ENCODE measurements at regions not wholly inside any gene's neighbourhood (a gene's known extent, or its start where the extent isn't known, plus 50 kb on each side); places are given as distances from the start of the nearest gene placed in this dataset.

DNA sequence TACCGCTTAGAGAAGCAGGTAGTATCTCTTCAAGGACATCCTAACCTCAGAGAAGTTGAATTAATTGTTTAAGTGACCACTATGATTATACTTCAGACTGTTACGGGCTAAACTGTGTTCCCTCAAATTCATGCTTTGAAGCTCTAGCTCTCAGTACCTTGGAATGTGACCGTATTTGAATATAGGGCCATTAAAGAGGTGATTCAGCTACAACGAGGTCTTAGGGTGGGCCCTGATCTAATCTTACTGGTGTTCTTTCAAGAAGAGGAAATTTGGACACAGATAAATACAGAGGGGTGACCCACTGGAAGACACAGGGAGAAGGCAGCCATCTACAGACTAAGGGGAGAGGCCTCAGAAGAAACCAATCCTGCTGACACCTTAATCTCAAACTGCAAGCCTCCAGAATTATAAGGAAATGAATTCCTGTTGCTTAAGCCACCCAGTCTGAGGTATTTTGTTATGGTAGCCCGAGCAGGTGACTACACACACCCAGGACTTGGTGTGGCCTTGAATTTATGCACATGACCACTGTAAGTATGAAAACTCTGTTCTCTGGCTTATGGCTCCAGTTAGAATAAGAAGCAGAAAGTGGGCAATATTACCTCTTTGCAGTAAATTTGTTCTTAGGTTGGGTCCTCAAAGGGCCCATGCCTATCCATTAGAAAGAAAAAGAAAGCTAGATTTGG lies 249.1 kb downstream of the DHX35 start:
- DNase-seq (ENCODE audit: low spot score): no peak
- intact Hi-C loops (cut with DNase I): no loop called here

DNA sequence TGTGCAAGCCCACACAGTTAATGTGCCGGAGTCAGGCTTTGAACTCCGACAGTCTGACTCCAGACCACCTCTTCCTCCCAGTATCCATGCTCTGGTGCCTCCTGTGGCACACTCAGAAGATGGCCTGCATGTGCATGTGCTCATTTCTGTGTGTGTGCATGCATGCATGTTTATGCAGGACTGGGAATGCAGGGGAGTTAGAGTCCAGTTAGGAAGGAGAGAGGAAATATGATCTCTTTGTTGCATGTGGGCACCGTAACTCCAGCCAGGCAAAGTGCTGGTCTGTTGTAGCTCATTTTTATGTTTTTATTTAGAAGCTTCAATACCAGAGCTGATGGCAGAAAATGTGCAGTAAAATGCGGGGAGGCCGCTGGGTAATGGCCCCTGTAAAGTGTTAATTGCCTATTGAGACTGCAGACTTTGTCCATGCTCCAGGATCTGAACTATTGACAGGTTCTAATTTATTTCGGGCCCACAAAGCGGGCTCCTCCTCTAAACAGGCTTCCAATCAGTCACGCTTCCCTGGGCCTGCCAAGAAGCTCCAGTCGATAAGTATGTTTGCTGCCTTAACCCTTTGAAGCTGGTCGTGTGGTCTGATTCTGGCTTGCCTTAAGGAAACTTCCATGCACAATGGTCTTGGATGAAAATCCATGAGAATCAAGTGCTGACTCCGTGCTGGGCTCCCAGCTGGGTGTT lies 248.3 kb downstream of the DHX35 start:
- intact Hi-C loops (cut with DNase I): no loop called here
- no peak for DNase-seq (ENCODE audit: low spot score)

DNA sequence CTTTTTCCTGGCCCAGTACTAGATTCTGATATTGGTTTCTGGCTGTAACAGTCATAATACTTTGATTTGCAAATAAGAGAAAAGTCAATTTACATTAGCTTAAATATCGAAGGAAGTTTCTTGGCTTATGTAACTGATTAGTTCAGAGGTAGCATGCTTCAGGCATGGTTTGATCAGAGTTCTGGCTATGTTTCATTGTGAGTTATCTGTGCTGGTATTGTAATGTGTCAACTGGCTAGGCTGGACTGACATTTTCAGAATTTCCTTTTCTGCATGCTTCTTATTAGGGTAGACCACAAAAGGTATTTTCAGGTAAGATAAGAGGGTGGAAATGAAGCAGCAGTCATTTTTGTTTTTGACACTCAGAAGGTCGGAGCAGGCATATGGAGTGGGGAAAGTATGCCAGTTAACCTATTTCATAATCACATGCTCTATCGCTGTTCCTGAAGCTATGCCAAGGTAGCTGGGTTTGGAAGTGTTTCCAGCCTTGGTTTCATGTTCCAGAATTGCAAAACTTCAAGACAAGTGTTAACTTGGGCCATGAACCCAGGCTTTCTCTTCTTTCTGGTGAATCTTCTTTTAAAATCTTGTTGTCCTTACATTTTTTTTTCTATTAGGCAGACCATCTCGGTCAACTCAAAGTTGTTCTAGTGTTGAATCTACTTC lies 244.9 kb downstream of the DHX35 start:
- DNase-seq (ENCODE audit: low spot score): no peak

DNA sequence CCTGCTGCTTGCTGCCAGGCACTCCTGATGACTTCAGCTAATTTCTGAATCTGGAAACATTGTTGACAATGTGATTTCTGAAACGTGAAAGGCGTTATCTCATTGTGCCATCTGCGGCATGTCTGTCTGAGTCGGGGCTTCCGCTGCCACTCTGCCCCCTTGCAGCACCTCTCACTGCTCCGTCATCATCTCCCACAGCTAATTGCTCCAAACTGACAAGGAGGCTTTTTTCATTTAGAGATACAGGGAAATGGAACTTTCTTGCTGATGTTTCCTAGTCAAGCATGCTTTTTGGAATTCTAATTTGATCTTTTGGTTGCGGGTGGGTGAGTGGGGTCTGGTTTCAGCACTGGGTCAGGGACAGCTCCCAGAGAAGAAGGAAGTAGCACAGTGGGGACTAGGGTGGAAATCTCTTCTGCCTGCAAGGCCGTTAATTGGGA lies 233.5 kb downstream of the DHX35 start:
- DNase-seq (ENCODE audit: low spot score): no peak
- intact Hi-C loops (cut with DNase I): no loop called here

More for the DNA sequence above, 244.9 kb downstream of the DHX35 start:
- intact Hi-C loops (cut with DNase I): no loop called here

DNA sequence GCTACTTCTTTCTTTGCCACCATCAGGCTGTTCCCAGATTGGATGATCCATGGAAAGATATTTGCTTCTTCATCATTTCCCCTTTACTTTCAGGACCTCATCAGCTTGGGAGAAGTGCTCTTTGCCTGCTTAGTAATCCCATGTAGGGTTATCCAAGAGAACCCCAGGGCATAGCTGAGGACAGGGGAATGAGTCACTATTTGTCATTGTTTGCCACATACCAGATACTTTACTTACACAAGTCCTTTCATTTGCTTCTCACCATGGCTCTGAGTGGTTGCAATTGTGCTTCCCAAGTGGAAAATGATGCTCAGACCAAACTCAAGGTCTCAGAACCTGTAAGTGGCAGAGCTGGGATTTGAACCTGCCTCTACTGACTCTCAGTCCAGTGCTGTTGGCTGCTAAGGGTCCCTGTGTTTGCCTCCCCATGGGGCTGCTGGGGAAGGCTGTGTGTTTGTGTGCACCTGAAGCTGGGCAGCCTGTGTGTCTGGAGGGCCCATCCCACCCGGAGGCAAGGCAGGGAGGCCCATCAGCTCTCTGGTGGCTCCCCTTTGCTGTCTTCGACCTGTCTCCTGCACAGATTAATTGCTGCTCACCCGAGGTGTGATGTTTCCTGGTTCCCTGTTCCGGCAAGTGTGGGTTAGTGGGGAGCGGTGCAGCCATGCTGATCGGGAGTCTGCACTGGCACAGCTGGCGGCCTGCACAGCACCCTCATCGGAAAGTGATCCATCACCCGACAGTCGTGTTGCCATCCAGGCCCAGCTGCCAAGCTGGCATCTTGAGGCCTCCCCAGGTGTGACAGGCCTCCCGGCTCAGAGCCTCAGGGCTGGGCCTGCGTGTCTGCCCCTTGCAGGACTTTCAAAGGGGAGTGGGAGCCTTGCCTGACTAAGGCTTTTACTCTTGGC lies 228.8 kb downstream of the DHX35 start:
- intact Hi-C loops (cut with DNase I): no loop called here
- no peak for DNase-seq (ENCODE audit: low spot score)

DNA sequence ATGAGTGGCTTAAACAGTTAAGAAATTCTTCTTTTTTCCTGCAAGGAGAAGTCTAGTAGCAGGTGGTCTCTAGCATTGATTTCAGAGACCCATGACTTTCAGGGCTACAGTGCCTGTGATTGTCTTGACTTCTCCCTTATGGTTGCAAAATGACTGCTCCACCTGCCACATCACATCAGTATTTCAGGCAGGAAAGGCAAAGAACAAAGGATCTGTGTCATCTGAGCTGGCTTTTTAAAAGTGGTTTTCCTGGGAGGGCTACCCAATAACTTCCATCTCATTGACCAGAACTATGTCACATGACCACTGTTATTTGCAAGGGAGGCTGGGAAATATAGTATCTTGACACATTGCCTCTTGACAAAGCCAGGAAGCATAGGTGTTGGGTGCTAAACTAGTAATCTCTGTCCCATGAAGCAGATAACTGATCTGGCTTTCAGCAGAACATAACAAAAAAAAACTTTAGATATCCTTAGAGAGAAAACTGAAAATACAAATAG lies 226.2 kb downstream of the DHX35 start:
- intact Hi-C loops (cut with DNase I): no loop called here
- DNase-seq (ENCODE audit: low spot score): no peak

DNA sequence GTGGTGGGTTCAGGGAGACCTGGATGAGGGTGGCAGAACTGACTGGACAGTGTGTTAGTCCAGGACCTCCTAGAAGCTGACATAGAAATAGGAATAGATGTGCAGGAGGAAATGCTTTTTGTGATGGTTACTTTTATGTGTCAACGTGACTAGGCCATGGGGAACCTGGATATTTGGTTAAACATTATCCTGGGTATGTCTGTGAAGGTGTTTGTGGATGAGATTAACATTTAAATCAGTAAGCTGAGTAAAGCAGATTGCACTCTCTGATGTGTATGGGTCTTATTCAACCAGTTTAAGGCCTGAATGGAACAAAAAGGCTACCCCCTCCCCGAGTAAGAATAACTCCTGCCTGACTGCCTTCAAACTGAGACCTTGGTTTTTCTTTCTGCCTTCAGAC lies 219.3 kb downstream of the DHX35 start:
- DNase-seq (ENCODE audit: low spot score): no peak
- intact Hi-C loops (cut with DNase I): no loop called here

DNA sequence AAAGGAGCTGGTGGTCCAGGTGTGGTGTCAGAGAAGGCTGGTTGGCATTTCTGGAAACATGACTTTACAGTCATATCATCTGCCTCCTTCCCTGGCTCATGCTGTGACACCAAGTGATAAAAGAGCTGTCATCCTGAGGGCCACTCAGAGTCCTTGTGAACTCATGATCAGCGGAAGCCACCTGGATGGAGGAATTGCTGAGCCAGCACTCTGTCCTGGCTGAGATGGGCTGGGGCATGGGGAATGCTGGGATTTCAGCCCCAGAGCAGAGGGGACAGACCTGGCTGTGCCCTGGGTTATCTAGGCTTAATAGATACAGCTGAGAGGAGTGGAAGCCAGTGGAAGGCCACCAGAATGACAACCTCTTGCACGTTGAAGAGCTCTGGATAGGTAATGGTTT lies 214.3 kb downstream of the DHX35 start:
- DNase-seq (ENCODE audit: low spot score): no peak
- intact Hi-C loops (cut with DNase I): no loop called here

DNA sequence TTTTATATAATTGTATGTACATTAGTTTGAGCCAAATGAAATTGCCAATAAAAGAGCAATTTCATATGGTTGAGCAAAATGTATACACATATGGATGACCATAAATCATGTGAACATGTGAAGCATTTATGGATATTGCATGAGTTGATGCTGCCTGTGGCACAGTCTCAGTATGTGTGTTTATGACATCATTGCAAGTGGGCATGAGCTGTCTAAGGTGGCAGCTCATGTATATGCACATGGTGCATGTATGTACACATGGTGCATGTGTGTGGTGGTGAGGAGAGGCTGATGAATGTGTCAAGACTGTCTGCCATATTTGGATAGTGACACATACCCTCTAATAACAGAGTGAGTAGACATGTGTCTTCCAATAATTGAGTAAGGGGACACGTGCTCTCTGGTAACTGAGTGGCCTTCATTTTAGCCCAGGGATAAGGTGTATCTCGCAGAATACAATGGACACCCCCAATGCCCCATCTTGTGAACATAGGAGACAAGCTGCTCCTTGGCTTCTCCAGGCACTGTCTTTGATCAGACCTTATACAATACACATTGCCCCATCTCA lies 208.8 kb downstream of the DHX35 start:
- intact Hi-C loops (cut with DNase I): no loop called here
- DNase-seq (ENCODE audit: low spot score): no peak

DNA sequence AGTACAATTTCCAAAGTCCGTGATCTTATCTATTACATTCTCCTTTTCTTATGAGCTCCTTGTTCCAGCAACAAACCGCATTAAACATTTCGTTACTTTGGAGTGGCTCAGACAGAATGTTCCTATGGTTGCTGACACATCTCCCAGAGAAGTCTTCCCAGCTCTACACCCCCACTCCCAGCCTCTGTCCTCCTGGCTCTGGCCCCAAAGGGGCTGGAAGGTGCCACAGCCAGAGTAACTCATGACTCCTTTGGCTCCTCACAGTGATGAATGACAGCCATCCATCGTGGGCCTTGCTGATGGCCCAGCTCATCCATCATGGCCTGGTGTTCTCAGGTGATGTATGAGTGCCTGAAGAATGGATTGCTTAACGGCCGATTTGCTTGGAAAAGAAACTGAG lies 203.0 kb downstream of the DHX35 start:
- DNase-seq (ENCODE audit: low spot score): no peak
- intact Hi-C loops (cut with DNase I): no loop called here

DNA sequence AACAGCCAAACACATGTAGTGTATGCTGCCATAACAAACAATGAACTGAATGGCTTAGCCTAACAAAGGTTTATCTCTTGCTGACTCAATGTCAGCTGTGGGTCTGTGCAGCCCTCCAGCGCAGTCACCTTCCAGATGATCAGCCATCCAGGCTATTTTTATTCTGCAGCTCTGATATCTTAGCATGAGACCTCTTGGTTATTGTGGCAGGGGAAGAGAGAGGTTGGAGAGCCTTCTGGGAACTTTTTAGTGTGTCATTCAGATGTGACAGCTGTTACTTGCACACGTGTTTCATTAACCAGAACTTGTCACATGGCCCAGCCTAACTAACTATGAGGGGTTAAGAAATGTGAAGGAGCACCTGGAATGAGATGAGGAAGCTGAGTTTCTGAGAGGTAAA lies 202.5 kb downstream of the DHX35 start:
- intact Hi-C loops (cut with DNase I): no loop called here
- no peak for DNase-seq (ENCODE audit: low spot score)

DNA sequence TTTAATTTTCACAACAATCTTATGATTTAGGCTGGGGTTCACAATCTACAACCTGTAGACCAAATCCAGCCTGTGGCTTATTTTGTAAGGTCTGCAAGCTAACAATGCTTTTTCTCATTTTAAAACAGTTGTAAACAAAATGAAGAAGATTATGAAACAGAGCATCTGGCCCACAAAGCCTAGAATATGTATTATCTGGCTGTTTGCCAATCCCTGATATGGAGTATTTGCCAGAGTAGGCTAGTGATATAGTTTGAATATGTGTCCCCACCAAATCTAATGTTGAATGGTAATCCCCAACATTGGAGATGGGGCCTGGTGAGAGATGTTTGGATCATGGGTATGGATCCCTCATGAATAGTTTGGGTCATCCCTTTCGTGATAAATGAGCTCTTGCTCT lies 201.8 kb downstream of the DHX35 start:
- intact Hi-C loops (cut with DNase I): no loop called here
- DNase-seq (ENCODE audit: low spot score): no peak

DNA sequence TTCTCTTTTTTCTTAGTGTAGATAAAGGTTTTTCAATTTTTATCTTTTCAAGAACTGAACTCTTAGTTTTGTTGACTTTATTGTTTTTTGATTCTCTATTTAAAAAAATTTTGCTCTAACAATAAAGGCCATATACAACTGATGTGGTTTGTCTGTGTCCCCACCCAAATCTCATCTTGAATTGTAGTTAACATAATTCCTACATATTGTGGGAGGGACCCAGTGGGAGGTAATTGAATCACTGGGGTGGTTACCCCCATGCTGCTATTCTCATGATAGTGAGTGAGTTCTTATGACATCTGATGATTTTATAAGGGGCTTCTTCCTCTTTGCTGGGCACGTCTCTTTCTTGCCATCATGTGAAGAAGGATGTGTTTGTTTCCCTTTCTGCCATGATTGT lies 199.8 kb downstream of the DHX35 start:
- intact Hi-C loops (cut with DNase I): no loop called here

DNA sequence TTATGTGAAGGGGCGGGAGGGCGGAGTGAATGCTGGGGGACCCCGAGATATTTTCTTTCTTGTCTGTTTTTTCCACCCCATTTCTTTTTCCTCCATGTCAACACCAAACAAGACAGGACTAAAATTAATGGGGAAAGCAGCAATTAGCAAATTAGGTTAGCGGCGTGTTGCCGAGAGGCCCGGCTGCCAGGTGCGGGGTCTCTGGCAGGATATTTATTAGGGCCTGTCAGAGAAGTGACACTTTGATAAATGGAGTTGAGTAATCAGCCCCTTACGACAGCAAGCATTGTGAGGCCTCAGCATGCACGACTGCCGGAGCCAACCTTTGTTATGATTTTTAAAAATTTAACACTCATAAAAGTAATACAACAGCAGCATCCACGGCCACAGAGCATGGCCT lies 193.8 kb downstream of the DHX35 start:
- DNase-seq (ENCODE audit: low spot score): no peak

More for the DNA sequence above, 199.8 kb downstream of the DHX35 start:
- DNase-seq (ENCODE audit: low spot score): no peak

DNA sequence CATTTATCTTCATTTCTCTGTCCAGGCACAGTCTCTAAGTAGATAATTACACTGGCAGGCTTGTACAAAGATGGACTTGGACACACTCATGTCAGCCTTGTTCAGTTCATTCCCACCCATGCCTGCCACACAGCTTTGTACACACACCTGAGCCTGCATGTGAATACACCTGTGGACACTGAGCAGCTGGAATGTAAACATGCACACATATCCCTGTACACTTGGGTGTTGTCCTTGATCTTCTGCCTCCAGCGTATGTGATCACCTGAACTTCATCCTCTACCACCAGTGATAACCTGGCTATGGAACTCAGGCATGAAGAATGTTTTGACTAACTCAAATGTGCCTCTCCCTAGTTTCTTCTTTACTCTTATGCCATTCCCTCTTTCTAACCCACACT lies 190.6 kb downstream of the DHX35 start:
- DNase-seq (ENCODE audit: low spot score): no peak
- intact Hi-C loops (cut with DNase I): no loop called here

More for the DNA sequence above, 193.8 kb downstream of the DHX35 start:
- intact Hi-C loops (cut with DNase I): no loop called here

DNA sequence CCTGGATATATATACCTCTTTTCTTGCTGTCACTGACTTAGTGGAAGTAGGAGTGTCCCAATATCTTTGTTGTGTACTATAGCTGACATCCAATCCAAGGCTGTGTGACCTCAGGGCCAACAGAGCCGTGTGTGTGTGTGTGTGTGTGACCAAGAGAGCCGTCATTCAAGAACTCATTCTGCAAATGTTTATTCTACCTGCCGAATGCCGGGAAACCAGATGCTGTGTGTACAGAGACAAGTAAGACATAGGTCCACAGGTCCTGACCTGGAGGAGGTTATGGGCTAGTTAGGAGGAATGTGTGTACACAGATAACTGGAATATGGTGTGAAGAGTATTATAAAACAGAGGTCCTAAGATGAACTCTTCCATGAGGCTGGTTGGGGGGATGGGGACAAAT lies 190.0 kb downstream of the DHX35 start:
- intact Hi-C loops (cut with DNase I): no loop called here
- DNase-seq (ENCODE audit: low spot score): no peak

DNA sequence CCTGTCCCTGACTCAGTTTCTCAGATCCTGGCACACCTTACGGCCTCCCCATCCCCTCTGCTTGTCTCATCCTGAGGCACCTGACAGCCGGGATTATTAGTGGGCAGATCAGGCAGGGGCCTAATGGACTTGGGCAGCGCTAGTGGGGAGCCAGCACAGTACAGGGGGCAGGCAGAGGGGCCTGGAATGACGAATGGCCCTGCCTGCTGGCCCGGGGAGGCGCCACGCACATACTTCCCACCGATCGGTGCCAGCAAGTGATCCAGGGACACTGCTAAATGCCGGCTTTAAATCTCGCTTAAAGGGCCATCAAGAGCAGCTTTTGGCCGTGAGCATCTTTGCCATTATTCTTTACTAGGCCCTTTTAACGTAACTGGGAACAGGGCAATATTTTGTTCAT lies 188.4 kb downstream of the DHX35 start:
- intact Hi-C loops (cut with DNase I): no loop called here
- DNase-seq (ENCODE audit: low spot score): no peak

DNA sequence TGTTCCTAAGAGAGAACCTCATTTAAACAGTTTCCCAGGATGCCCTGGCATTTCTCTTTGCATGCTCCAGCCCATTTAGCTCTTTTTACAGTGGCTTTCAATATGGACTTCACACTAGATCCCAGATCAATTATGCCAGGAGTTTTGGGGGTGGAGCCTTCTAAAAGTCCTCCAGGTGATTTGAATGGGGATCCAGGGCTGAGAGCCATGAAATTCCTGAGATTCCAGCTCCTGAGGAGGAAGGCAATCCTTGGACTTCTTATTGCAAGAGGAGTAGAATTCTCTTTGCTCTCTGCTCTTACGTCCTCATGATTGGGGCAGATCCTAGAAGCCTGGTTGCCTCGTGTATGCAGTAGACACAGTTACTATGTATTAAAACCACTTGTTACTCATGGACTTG lies 184.2 kb downstream of the DHX35 start:
- no peak for DNase-seq (ENCODE audit: low spot score)

DNA sequence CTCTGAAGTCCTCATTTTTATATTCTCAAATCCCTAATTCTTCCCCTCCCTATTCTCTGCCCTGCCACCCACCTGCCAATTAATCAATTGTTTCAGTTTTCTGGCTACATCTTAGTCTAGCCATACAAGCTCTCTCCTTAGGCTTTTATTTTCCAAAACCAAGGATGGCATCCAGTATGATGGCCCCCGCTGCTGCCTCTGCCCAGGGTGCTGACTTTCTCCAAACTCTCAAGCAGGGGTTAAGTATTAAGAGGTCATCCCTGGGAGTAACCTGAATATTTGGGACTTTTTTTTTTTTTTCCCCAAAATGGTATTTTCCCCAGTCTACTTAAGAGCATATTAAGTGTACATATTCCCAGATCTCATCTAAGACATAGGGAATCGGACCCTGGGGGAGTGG lies 183.8 kb downstream of the DHX35 start:
- DNase-seq (ENCODE audit: low spot score): no peak
- intact Hi-C loops (cut with DNase I): no loop called here

More for the DNA sequence above, 184.2 kb downstream of the DHX35 start:
- intact Hi-C loops (cut with DNase I): no loop called here
